Left lung (tissue), 4 donors: ENCODE measurements at regions not wholly inside any gene's neighbourhood (a gene's known extent, or its start where the extent isn't known, plus 50 kb on each side); places are given as distances from the start of the nearest gene placed in this dataset.

Experiments used
- ATAC-seq: fragments of 200-7000 bp; cut with Tn5 transposase; one replicate; pipeline ENCODE4 v1.9.1; 2020; ENCODE audit warnings: moderate library complexity
- DNase-seq, 4 donors: peaks; one replicate each; pipeline ENCODE4 v3.0.0-alpha.2; 2013 to 2020
- H3K27ac ChIP-seq, 2 donors: fragments of 200-600 bp; sonication (generic) in 1 of 2; one replicate each; pipeline versions ENCODE4 v1.5.0 to v1.8.0; 2020 to 2021
- H3K27me3 ChIP-seq, 2 donors: fragments of 200-600 bp; sonication (generic) in 1 of 2; one replicate each; pipeline versions ENCODE4 v1.5.0 to v1.8.0; 2020 to 2021
- H3K36me3 ChIP-seq, 2 donors: fragments of 200-600 bp; sonication (generic) in 1 of 2; one replicate each; pipeline versions ENCODE4 v1.5.0 to v1.8.0; 2020 to 2021
- H3K4me1 ChIP-seq, 2 donors: fragments of 200-600 bp; one replicate each; pipeline ENCODE4 v1.8.0; 2021
- H3K4me3 ChIP-seq, 2 donors: fragments of 200-600 bp; sonication (generic) in 1 of 2; one replicate each; pipeline versions ENCODE4 v1.5.0 to v1.8.0; 2020 to 2021; ENCODE audit warnings: mild to moderate bottlenecking in 1 of 2
- H3K9me3 ChIP-seq, 2 donors: fragments of 200-600 bp; sonication (generic) in 1 of 2; one replicate each; pipeline versions ENCODE4 v1.5.0 to v1.8.0; 2020 to 2021
- CTCF ChIP-seq, 2 donors: fragments of 200-600 bp; sonication (generic) in 1 of 2; IDR thresholded peaks; one replicate each; pipeline versions ENCODE4 v1.5.0 to v1.8.0; 2021; ENCODE audit warnings: antibody characterized with exemption in 2 of 2
- intact Hi-C, 2 donors: fragments of 100-400 bp; cut with DNase I; formaldehyde crosslinking; loops; one replicate each; pipeline versions ENCODE4 v1.11.2 to v1.14.2; 2022
- donor health status: DM: no; HTN: yes; CAD: no.
- donor health status: DM: no; HTN: no; CAD: no.

- DNase-seq (no peak), ATAC-seq (no peak)
- Histone ChIP-seq H3K4me3 (no peak overlapping the region), H3K27ac (no peak overlapping the region), H3K9me3 (no peaks in the 10 kb centered on the region), H3K27me3 (peaks cover 0 to 68% of the 10 kb centered on the region in 2 donors), H3K4me1 (no peaks in the 10 kb centered on the region), H3K36me3 (no peaks in the 10 kb centered on the region)
- intact Hi-C loops = no loop called here
- TF ChIP-seq CTCF (IDR thresholded peaks at IDR 0.05) = no peak
Observed at GRCh38 chr10:128278362-128278761, 152.1 kb upstream of the MKI67 start.

GRCh38 chr10:128280271-128280670 lies 154.0 kb upstream of the MKI67 start:
- Histone ChIP-seq H3K4me1 (no peaks in the 10 kb centered on the region), H3K36me3 (no peaks in the 10 kb centered on the region), H3K27ac (no peak overlapping the region), H3K4me3 (no peak overlapping the region), H3K9me3 (no peaks in the 10 kb centered on the region), H3K27me3 (peaks cover 0 to 61% of the 10 kb centered on the region in 2 donors)
- no peak for TF ChIP-seq CTCF (IDR thresholded peaks at IDR 0.05)
- intact Hi-C loops = no loop called here
- DNase-seq = no peak
- no peak for ATAC-seq

- DNase-seq (no peak), ATAC-seq (no peak)
- no peak overlapping the region for H3K4me3 ChIP-seq
- no peak overlapping the region for H3K27ac ChIP-seq
- intact Hi-C loops = no loop called here
- peaks cover 6 to 61% of the 10 kb centered on the region in 2 donors for H3K27me3 ChIP-seq
- TF ChIP-seq CTCF (IDR thresholded peaks at IDR 0.05) = no peak
- no peaks in the 10 kb centered on the region for H3K36me3 ChIP-seq
- H3K4me1 ChIP-seq = no peaks in the 10 kb centered on the region
- H3K9me3 ChIP-seq = no peaks in the 10 kb centered on the region
Observed at GRCh38 chr10:128281343-128281742, 155.1 kb upstream of the MKI67 start.

- Histone ChIP-seq H3K36me3 (no peaks in the 10 kb centered on the region), H3K4me3 (no peak overlapping the region), H3K9me3 (no peaks in the 10 kb centered on the region), H3K27ac (no peak overlapping the region), H3K4me1 (no peaks in the 10 kb centered on the region), H3K27me3 (peaks cover 11 to 61% of the 10 kb centered on the region in 2 donors)
- DNase-seq (no peak), ATAC-seq (no peak)
- intact Hi-C loops = no loop called here
- no peak for TF ChIP-seq CTCF (IDR thresholded peaks at IDR 0.05)
Observed at GRCh38 chr10:128281861-128282260, 155.6 kb upstream of the MKI67 start.

- ATAC-seq (no peak), DNase-seq (no peak)
- Histone ChIP-seq H3K4me3 (no peak overlapping the region), H3K27ac (no peak overlapping the region), H3K9me3 (peaks cover 0 to 13% of the 10 kb centered on the region in 2 donors), H3K36me3 (no peaks in the 10 kb centered on the region), H3K4me1 (no peaks in the 10 kb centered on the region), H3K27me3 (peaks cover 23 to 67% of the 10 kb centered on the region in 2 donors)
- TF ChIP-seq CTCF (IDR thresholded peaks at IDR 0.05) = no peak
- intact Hi-C loops = no loop called here
Observed at GRCh38 chr10:128286141-128286761, 160.0 kb upstream of the MKI67 start.
